ENCODE measurements at regions not wholly inside any gene's neighbourhood (a gene's known extent, or its start where the extent isn't known, plus 50 kb on each side); places are given as distances from the start of the nearest gene placed in this dataset.

- H3K36me3 ChIP-seq (ENCODE audit: control insufficient read depth in 2 of 2, extremely low read depth in 1 of 2, insufficient read depth in 2 of 2, low read length in 2 of 2), result no peaks in the 10 kb centered on the region
- no peaks in the 10 kb centered on the region for H3K27me3 ChIP-seq (ENCODE audit: control insufficient read depth in 2 of 2, insufficient read depth in 2 of 2, low read length in 2 of 2)
- H3K9me1 ChIP-seq (replicated peaks; ENCODE audit: control insufficient read depth, extremely low read depth, insufficient read depth, low read length), result no peaks in the 10 kb centered on the region
- no peak for TF ChIP-seq MYC (IDR thresholded peaks at IDR 0.05; ENCODE audit: low read depth, low read length)
- no peak for TF ChIP-seq POLR2AphosphoS5 (IDR thresholded peaks at IDR 0.05; ENCODE audit: insufficient read depth, low read depth, low read length)
- TF ChIP-seq FOS (IDR thresholded peaks at IDR 0.05; ENCODE audit: borderline replicate concordance, insufficient read depth, low read length), result no peak
- no peak for TF ChIP-seq EZH2 (IDR thresholded peaks at IDR 0.05; ENCODE audit: borderline replicate concordance, low read depth, low read length, severe bottlenecking)
- TF ChIP-seq POLR2A (IDR thresholded peaks at IDR 0.05; ENCODE audit: low read depth, low read length), result no peak
- no peak for TF ChIP-seq JUN (IDR thresholded peaks at IDR 0.05; ENCODE audit: borderline replicate concordance, insufficient read depth, insufficient read length, low read depth)
- TF ChIP-seq MAX (IDR thresholded peaks at IDR 0.05; ENCODE audit: insufficient read depth, insufficient read length), result no peak
- TF ChIP-seq GATA2 (IDR thresholded peaks at IDR 0.05; ENCODE audit: insufficient read depth, insufficient read length, low read depth, low read length), result no peak
- TF ChIP-seq CTCF (IDR thresholded peaks at IDR 0.05; ENCODE audit: extremely low read depth in 1 of 2, insufficient read depth in 1 of 2, low read depth in 1 of 2, low read length in 2 of 2), result no peak
- ChIA-PET CTCF (no interaction called here), POLR2A (no interaction called here)
- no peak overlapping the region for H2AFZ ChIP-seq (ENCODE audit: low read depth, low read length)
- H3K4me2 ChIP-seq (ENCODE audit: insufficient read depth, low read length), result no peak overlapping the region
- dilution Hi-C loops (cut with MboI; ENCODE audit: extremely low pct_ligation_motif_present, low sequenced_read_pairs), result no loop called here
- no peak overlapping the region for H3K4me3 ChIP-seq (replicated peaks in 1 of 3; ENCODE audit: insufficient read depth in 1 of 3, low read depth in 1 of 3, low read length in 3 of 3)
- no peak for DNase-seq (ENCODE audit: low read depth, low spot score)
- no TSS peak for BruUV-seq (replicated peaks)
- H3K4me1 ChIP-seq (ENCODE audit: control insufficient read depth, extremely low read depth, insufficient read depth, low read length), result no peaks in the 10 kb centered on the region
- no peak for FAIRE-seq
- no peak overlapping the region for H3K27ac ChIP-seq (ENCODE audit: insufficient read depth, low read depth, low read length)
- H3K9me3 ChIP-seq (replicated peaks; ENCODE audit: control insufficient read depth, insufficient read depth, low read length), result peaks cover 2% of the 10 kb centered on the region
- H4K20me1 ChIP-seq (replicated peaks; ENCODE audit: control insufficient read depth, extremely low read depth, insufficient read depth, low read length), result no peaks in the 10 kb centered on the region
- no peak overlapping the region for H3K9ac ChIP-seq (replicated peaks; ENCODE audit: extremely low read depth, insufficient read depth, low read length)
- intact Hi-C loops (cut with micrococcal nuclease), result no loop called here
- no peaks in the 10 kb centered on the region for H3K79me2 ChIP-seq (ENCODE audit: control insufficient read depth, insufficient read depth, low read length)
These were observed 647.4 kb downstream of the MED13L start for GRCh38 chr12:115630136-115630535.

All from endothelial cell of umbilical vein (primary cell).